ENCODE measurements at regions not wholly inside any gene's neighbourhood (a gene's known extent, or its start where the extent isn't known, plus 50 kb on each side); places are given as distances from the start of the nearest gene placed in this dataset.

DNA sequence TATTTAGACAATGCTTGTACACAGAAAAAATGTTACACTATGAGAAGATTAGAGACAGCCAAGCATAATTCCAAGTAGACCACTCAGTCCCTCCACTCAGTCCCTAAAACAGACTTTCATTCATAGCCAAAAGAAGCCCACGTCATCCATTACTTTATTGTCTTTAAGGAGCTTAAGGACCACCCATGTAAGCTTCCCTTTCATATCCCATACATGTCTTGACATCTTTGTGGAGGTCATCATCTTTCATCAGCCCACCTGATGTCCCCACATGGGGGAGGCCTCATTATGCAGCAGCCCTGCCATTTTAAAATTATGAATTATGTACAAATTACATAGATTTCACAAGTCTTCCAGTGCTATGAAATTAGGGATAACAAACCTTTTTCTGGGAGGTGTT is 92.6 kb upstream of the PALMD start:
- TF ChIP-seq, protein P1, sequence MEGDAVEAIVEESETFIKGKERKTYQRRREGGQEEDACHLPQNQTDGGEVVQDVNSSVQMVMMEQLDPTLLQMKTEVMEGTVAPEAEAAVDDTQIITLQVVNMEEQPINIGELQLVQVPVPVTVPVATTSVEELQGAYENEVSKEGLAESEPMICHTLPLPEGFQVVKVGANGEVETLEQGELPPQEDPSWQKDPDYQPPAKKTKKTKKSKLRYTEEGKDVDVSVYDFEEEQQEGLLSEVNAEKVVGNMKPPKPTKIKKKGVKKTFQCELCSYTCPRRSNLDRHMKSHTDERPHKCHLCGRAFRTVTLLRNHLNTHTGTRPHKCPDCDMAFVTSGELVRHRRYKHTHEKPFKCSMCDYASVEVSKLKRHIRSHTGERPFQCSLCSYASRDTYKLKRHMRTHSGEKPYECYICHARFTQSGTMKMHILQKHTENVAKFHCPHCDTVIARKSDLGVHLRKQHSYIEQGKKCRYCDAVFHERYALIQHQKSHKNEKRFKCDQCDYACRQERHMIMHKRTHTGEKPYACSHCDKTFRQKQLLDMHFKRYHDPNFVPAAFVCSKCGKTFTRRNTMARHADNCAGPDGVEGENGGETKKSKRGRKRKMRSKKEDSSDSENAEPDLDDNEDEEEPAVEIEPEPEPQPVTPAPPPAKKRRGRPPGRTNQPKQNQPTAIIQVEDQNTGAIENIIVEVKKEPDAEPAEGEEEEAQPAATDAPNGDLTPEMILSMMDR (IDR thresholded peaks at IDR 0.05) = no peak
- no peak for TF ChIP-seq POLR2A (IDR thresholded peaks at IDR 0.05)
- TF ChIP-seq POLR2AphosphoS5 (IDR thresholded peaks at IDR 0.05) = no peak
